8988T (cell line): ENCODE measurements at regions not wholly inside any gene's neighbourhood (a gene's known extent, or its start where the extent isn't known, plus 50 kb on each side); places are given as distances from the start of the nearest gene placed in this dataset.

ENCODE experiments used
- DNase-seq: peaks from one replicate; pipeline ENCODE4 v3.0.0; 2011

GRCh38 chr1:98277118-98277517, 356.3 kb upstream of the DPYD start:
- no peak for DNase-seq

- no peak for DNase-seq
These were observed 355.7 kb upstream of the DPYD start for GRCh38 chr1:98276514-98276913.

- DNase-seq = no peak
These were observed 347.5 kb upstream of the DPYD start for GRCh38 chr1:98268316-98268715.

GRCh38 chr1:98267423-98267822, 346.6 kb upstream of the DPYD start:
- no peak for DNase-seq

- no peak for DNase-seq
These were observed 343.9 kb upstream of the DPYD start for GRCh38 chr1:98264727-98265126.

GRCh38 chr1:98260839-98261238, 340.0 kb upstream of the DPYD start:
- DNase-seq = no peak

- DNase-seq = no peak
These were observed 339.6 kb upstream of the DPYD start for GRCh38 chr1:98260412-98260811.

- DNase-seq = no peak
These were observed 335.9 kb upstream of the DPYD start for GRCh38 chr1:98256700-98257099.

- DNase-seq = no peak
These were observed 332.3 kb upstream of the DPYD start for GRCh38 chr1:98253145-98253544.

- no peak for DNase-seq
These were observed 330.7 kb upstream of the DPYD start for GRCh38 chr1:98251497-98251896.

GRCh38 chr1:98232678-98233077, 311.8 kb upstream of the DPYD start:
- no peak for DNase-seq

- DNase-seq = no peak
These were observed 301.9 kb upstream of the DPYD start for GRCh38 chr1:98222706-98223105.

GRCh38 chr1:98221923-98222322, 301.1 kb upstream of the DPYD start:
- DNase-seq = no peak

- DNase-seq = no peak
These were observed 296.8 kb upstream of the DPYD start for GRCh38 chr1:98217601-98218000.

GRCh38 chr1:98216304-98216703, 295.5 kb upstream of the DPYD start:
- DNase-seq = no peak

GRCh38 chr1:98211271-98211845, 290.5 kb upstream of the DPYD start:
- no peak for DNase-seq

- no peak for DNase-seq
These were observed 289.7 kb upstream of the DPYD start for GRCh38 chr1:98210563-98210962.

GRCh38 chr1:98210064-98210463, 289.2 kb upstream of the DPYD start:
- no peak for DNase-seq

- DNase-seq = no peak
These were observed 284.6 kb upstream of the DPYD start for GRCh38 chr1:98205291-98206017.

GRCh38 chr1:98203466-98203865, 282.6 kb upstream of the DPYD start:
- DNase-seq = no peak

GRCh38 chr1:98201666-98202081, 280.8 kb upstream of the DPYD start:
- DNase-seq = no peak

- DNase-seq = no peak
These were observed 276.5 kb upstream of the DPYD start for GRCh38 chr1:98197356-98197755.

GRCh38 chr1:98196012-98196411, 275.2 kb upstream of the DPYD start:
- DNase-seq = no peak

- DNase-seq = no peak
These were observed 267.9 kb upstream of the DPYD start for GRCh38 chr1:98188774-98189173.

GRCh38 chr1:98184856-98185255, 264.0 kb upstream of the DPYD start:
- DNase-seq = no peak
